Vagina (tissue), 2 donors: ENCODE measurements at regions not wholly inside any gene's neighbourhood (a gene's known extent, or its start where the extent isn't known, plus 50 kb on each side); places are given as distances from the start of the nearest gene placed in this dataset.

Experiments
- CTCF ChIP-seq, 3 experiments: fragments of 450-650 bp in 2 of 3; fragments of 200-600 bp in 1 of 3; sonication (generic) in 1 of 3; IDR thresholded peaks; one replicate each; pipeline ENCODE4 v1.5.1; 2017 to 2019; ENCODE audit warnings: antibody characterized with exemption in 3 of 3, mild to moderate bottlenecking in 2 of 3, moderate library complexity in 2 of 3
- POLR2A ChIP-seq, 2 donors: fragments of 450-650 bp; IDR thresholded peaks; one replicate each; pipeline ENCODE4 v1.6.1; 2017; ENCODE audit warnings: antibody characterized with exemption in 2 of 2, mild to moderate bottlenecking in 2 of 2, moderate library complexity in 2 of 2

GRCh38 chr4:3826247-3827172, 60.3 kb downstream of the ADRA2C start:
- TF ChIP-seq CTCF (IDR thresholded peaks at IDR 0.05) (no peak), POLR2A (IDR thresholded peaks at IDR 0.05) (no peak)
